HG03342 (cell line): ENCODE measurements at regions not wholly inside any gene's neighbourhood (a gene's known extent, or its start where the extent isn't known, plus 50 kb on each side); places are given as distances from the start of the nearest gene placed in this dataset.
"Not testable (repeated sequence)": the region's sequence is repeated elsewhere in the genome, so short reads cannot be mapped to it uniquely, and the experiment has no call there.

Experiments
- ATAC-seq: cut with Tn5 transposase; IDR thresholded peaks from one replicate; pipeline ENCODE4 v1.9.1; 2021; ENCODE audit warnings: mild to moderate bottlenecking, moderate library complexity; ENCODE audit not compliant: unreplicated experiment

GRCh38 chr7:49583440-49583839 lies 190.0 kb upstream of the VWC2 start:
- no peak for ATAC-seq

- ATAC-seq, result no peak
Measured at GRCh38 chr7:49596701-49597491, 176.5 kb upstream of the VWC2 start.

GRCh38 chr7:49597805-49598204 lies 175.6 kb upstream of the VWC2 start:
- no peak for ATAC-seq

- no peak for ATAC-seq
Measured at GRCh38 chr7:49611951-49612350, 161.5 kb upstream of the VWC2 start.

GRCh38 chr7:49613759-49614158 lies 159.7 kb upstream of the VWC2 start:
- no peak for ATAC-seq

- ATAC-seq, result not testable (repeated sequence)
Measured at GRCh38 chr7:49614974-49615373, 158.5 kb upstream of the VWC2 start.

GRCh38 chr7:49618028-49618427 lies 155.4 kb upstream of the VWC2 start:
- ATAC-seq, result no peak

GRCh38 chr7:49623943-49624342 lies 149.5 kb upstream of the VWC2 start:
- no peak for ATAC-seq

- no peak for ATAC-seq
Measured at GRCh38 chr7:49624611-49625010, 148.8 kb upstream of the VWC2 start.

- no peak for ATAC-seq
Measured at GRCh38 chr7:49630513-49630912, 142.9 kb upstream of the VWC2 start.

GRCh38 chr7:49631071-49631815 lies 142.2 kb upstream of the VWC2 start:
- no peak for ATAC-seq

GRCh38 chr7:49631960-49632359 lies 141.5 kb upstream of the VWC2 start:
- ATAC-seq, result no peak

GRCh38 chr7:49635800-49636199 lies 137.6 kb upstream of the VWC2 start:
- ATAC-seq, result no peak

- no peak for ATAC-seq
Measured at GRCh38 chr7:49636400-49636799, 137.0 kb upstream of the VWC2 start.

- ATAC-seq, result no peak
Measured at GRCh38 chr7:49638166-49638565, 135.3 kb upstream of the VWC2 start.

- no peak for ATAC-seq
Measured at GRCh38 chr7:49639068-49639593, 134.3 kb upstream of the VWC2 start.

GRCh38 chr7:49639808-49640207 lies 133.6 kb upstream of the VWC2 start:
- no peak for ATAC-seq

GRCh38 chr7:49643321-49643720 lies 130.1 kb upstream of the VWC2 start:
- ATAC-seq, result no peak

GRCh38 chr7:49643736-49644135 lies 129.7 kb upstream of the VWC2 start:
- ATAC-seq, result no peak

- ATAC-seq, result no peak
Measured at GRCh38 chr7:49644396-49645166, 128.9 kb upstream of the VWC2 start.

- no peak for ATAC-seq
Measured at GRCh38 chr7:49645296-49645695, 128.1 kb upstream of the VWC2 start.
